CD8-positive, alpha-beta memory T cell (primary cell): ENCODE measurements at regions not wholly inside any gene's neighbourhood (a gene's known extent, or its start where the extent isn't known, plus 50 kb on each side); places are given as distances from the start of the nearest gene placed in this dataset.

Source experiments
- CTCF ChIA-PET: fragments of 350-600 bp; sonication (Branson Sonifier 250); formaldehyde crosslinking; loops from one replicate; lab custom pipeline; 2021; ENCODE audit warnings: antibody characterized with exemption; lab: Charles Lee
- POLR2A ChIA-PET: fragments of 350-600 bp; sonication (Branson Sonifier 250); formaldehyde crosslinking; loops from one replicate; lab custom pipeline; 2021; ENCODE audit warnings: antibody characterized with exemption; lab: Charles Lee
- DNase-seq, 5 donors: peaks; one replicate each; pipeline versions ENCODE4 v3.0.0 to v3.0.0-alpha.2; 2020 to 2022; ENCODE audit warnings: mixed read lengths in 1 of 5
- H3K27ac ChIP-seq: one replicate; pipeline ENCODE4 v1.7.0; 2013; ENCODE audit warnings: low read depth, mild to moderate bottlenecking, low read length, moderate library complexity
- H3K27me3 ChIP-seq: 2 replicates; pipeline ENCODE4 v1.7.0; 2013; ENCODE audit warnings: low read length, mild to moderate bottlenecking; ENCODE audit not compliant: insufficient read depth, poor library complexity, severe bottlenecking
- H3K36me3 ChIP-seq: 2 replicates; pipeline ENCODE4 v1.7.0; 2013; ENCODE audit warnings: mild to moderate bottlenecking, low read length, moderate library complexity; ENCODE audit not compliant: insufficient read depth
- H3K4me1 ChIP-seq: 2 replicates; pipeline ENCODE4 v1.7.0; 2013; ENCODE audit warnings: mild to moderate bottlenecking, low read length, moderate library complexity; ENCODE audit not compliant: insufficient read depth
- H3K4me3 ChIP-seq: 2 replicates; pipeline ENCODE4 v1.7.0; 2013; ENCODE audit warnings: mild to moderate bottlenecking, low read length
- H3K9me3 ChIP-seq: 2 replicates; pipeline ENCODE4 v1.7.0; 2013; ENCODE audit warnings: mild to moderate bottlenecking, low read length
- H3K27ac Mint-ChIP-seq, 8 donors: one replicate each; pipeline ENCODE4 v1.8.0; 2020 to 2021; ENCODE audit warnings: mixed read lengths in 8 of 8, mild to moderate bottlenecking in 6 of 8, inconsistent platforms in 3 of 8, moderate library complexity in 3 of 8
- H3K27me3 Mint-ChIP-seq, 2 donors: one replicate each; pipeline ENCODE4 v1.8.0; 2020 to 2021; ENCODE audit warnings: mixed read lengths in 2 of 2, mild to moderate bottlenecking in 1 of 2, moderate library complexity in 1 of 2
- H3K36me3 Mint-ChIP-seq, 3 donors: one replicate each; pipeline ENCODE4 v1.8.0; 2020 to 2021; ENCODE audit warnings: mixed read lengths in 3 of 3, inconsistent platforms in 1 of 3, mild to moderate bottlenecking in 1 of 3
- H3K4me1 Mint-ChIP-seq, 3 donors: one replicate each; pipeline ENCODE4 v1.8.0; 2020 to 2021; ENCODE audit warnings: mixed read lengths in 3 of 3, inconsistent platforms in 1 of 3, mild to moderate bottlenecking in 1 of 3
- H3K4me3 Mint-ChIP-seq, 7 donors: one replicate each; pipeline ENCODE4 v1.8.0; 2020 to 2021; ENCODE audit warnings: mixed read lengths in 7 of 7, mild to moderate bottlenecking in 6 of 7, moderate library complexity in 4 of 7, inconsistent platforms in 2 of 7
- H3K9me3 Mint-ChIP-seq, 5 donors: one replicate each; pipeline ENCODE4 v1.8.0; 2020 to 2022; ENCODE audit warnings: mixed read lengths in 5 of 5, mild to moderate bottlenecking in 3 of 5, moderate library complexity in 2 of 5, inconsistent platforms in 1 of 5

DNA sequence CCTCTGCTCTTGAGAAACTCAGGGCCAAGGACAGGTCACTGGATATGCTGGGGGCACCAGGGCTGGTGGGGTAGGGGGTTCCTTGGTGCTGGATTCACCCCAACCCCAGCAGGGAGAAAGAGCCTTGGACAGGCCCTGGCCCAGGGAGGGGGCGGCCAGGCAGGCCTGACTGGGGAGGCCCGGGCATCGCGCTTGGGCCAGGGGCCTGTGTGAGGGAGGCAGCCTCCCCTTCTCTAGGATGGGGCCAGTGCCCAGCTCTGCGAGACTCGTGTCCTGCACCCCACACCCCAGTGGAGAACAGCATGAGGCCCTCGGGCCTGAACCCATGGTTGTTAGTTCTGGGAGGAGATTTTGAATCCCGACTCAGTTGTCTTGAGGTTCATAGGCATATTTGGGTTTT, 217.1 kb downstream of the ZNF248 start:
- no peak for DNase-seq
- H3K36me3 ChIP-seq = no peaks in the 10 kb centered on the region
- peaks cover 17 to 24% (median 21%) of the 10 kb centered on the region in 5 donors for H3K9me3 Mint-ChIP-seq
- no peak overlapping the region for H3K4me3 Mint-ChIP-seq
- H3K36me3 Mint-ChIP-seq = no peaks in the 10 kb centered on the region
- H3K27me3 ChIP-seq = no peaks in the 10 kb centered on the region
- H3K4me1 Mint-ChIP-seq = no peaks in the 10 kb centered on the region
- no peaks in the 10 kb centered on the region for H3K9me3 ChIP-seq
- H3K4me1 ChIP-seq = no peaks in the 10 kb centered on the region
- no peak overlapping the region for H3K27ac Mint-ChIP-seq
- no peaks in the 10 kb centered on the region for H3K27me3 Mint-ChIP-seq
- H3K27ac ChIP-seq = no peak overlapping the region
- ChIA-PET POLR2A (no interaction called here), CTCF (no interaction called here)
- no peak overlapping the region for H3K4me3 ChIP-seq

DNA sequence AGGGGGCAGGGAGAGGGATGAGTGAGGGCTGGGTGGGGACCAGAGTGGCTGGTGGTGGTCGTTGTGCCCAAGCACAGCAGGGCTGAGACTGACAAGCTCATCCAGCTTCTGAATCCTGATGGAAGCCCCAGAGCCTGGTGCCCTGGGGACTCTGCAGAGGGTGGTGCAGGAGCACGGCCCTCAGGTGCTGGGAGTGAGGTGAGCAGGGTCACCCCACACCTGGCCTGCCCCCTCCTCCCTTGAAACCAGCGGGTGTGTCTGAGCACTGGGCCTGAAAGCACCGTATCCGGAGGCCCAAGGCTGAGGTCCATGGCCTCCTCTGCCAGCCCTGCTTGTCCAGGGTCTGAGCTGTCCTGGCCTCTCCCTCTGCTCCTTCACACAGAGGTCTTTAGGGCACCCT, 218.2 kb downstream of the ZNF248 start:
- no peaks in the 10 kb centered on the region for H3K36me3 ChIP-seq

DNA sequence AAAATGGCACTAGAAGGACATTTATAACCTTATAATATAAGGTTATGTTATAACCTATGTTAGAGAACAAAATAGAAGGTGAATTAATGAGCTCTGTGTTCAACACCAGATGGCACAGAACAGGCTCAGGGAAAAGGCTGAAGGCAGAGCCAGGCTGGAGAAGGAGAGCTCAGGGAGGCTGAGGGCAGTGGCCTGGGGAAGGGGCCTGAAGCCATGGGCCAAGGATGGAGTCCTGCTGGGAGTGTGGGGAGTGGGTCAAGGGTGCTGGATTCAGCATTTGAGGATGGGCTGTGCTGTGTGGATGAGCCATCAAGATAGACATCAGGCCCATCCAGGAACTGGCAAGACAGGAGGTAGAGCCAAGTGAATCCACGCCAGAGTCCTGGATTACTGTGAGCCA, 218.8 kb downstream of the ZNF248 start:
- Mint-ChIP-seq H3K9me3 (peaks cover 18 to 26% (median 23%) of the 10 kb centered on the region in 5 donors), H3K4me3 (no peak overlapping the region), H3K4me1 (no peaks in the 10 kb centered on the region), H3K27ac (no peak overlapping the region), H3K36me3 (no peaks in the 10 kb centered on the region), H3K27me3 (peaks cover 0 to under 1% of the 10 kb centered on the region in 2 donors)
- Histone ChIP-seq H3K27me3 (no peaks in the 10 kb centered on the region), H3K9me3 (no peaks in the 10 kb centered on the region), H3K4me1 (no peaks in the 10 kb centered on the region), H3K27ac (no peak overlapping the region), H3K4me3 (no peak overlapping the region), H3K36me3 (no peaks in the 10 kb centered on the region)
- ChIA-PET POLR2A (no interaction called here), CTCF (no interaction called here)
- no peak for DNase-seq

More for the DNA sequence above, 218.2 kb downstream of the ZNF248 start:
- Histone ChIP-seq H3K9me3 (no peaks in the 10 kb centered on the region), H3K27me3 (no peaks in the 10 kb centered on the region), H3K27ac (no peak overlapping the region), H3K4me1 (no peaks in the 10 kb centered on the region), H3K4me3 (no peak overlapping the region)
- H3K27ac Mint-ChIP-seq = no peak overlapping the region
- POLR2A ChIA-PET = no interaction called here
- H3K36me3 Mint-ChIP-seq = no peaks in the 10 kb centered on the region
- H3K4me1 Mint-ChIP-seq = no peaks in the 10 kb centered on the region
- CTCF ChIA-PET = no interaction called here
- H3K27me3 Mint-ChIP-seq = no peaks in the 10 kb centered on the region
- H3K9me3 Mint-ChIP-seq = peaks cover 19 to 24% (median 21%) of the 10 kb centered on the region in 5 donors
- H3K4me3 Mint-ChIP-seq = no peak overlapping the region
- DNase-seq = no peak

DNA sequence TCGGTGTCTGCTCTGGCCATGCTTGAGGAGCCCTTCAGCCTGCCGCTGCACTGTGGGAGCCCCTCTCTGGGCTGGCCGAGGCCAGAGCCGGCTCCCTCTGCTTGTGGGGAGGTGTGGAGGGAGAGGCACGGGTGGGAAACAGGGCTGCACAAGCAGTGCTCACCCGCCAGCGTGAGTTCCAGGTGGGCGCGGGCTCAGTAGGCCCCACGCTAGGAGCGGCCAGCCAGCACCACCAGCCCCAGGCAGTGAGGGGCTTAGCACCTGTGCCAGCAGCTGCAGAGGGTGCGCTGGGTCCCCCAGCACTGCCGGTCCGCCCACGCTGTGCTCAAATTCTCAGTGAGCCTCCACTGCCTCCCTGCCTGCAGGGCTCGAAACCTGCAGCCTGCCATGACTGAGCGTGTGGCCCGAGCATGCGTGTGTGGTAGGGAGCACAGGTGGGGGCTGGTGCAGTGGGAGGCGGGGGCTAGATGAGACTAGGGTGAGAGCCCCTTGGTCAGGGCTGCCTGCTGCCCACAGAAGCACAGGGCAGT, 223.0 kb downstream of the ZNF248 start:
- Histone ChIP-seq H3K4me1 (no peaks in the 10 kb centered on the region), H3K27me3 (no peaks in the 10 kb centered on the region), H3K4me3 (no peak overlapping the region), H3K9me3 (no peaks in the 10 kb centered on the region), H3K36me3 (no peaks in the 10 kb centered on the region), H3K27ac (no peak overlapping the region)
- no peak overlapping the region for H3K4me3 Mint-ChIP-seq
- ChIA-PET CTCF (no interaction called here), POLR2A (no interaction called here)
- H3K9me3 Mint-ChIP-seq = peaks cover 15 to 32% (median 25%) of the 10 kb centered on the region in 5 donors
- DNase-seq = no peak
- H3K27ac Mint-ChIP-seq = no peak overlapping the region
- no peaks in the 10 kb centered on the region for H3K36me3 Mint-ChIP-seq
- H3K4me1 Mint-ChIP-seq = no peaks in the 10 kb centered on the region
- peaks cover 0 to 2% of the 10 kb centered on the region in 2 donors for H3K27me3 Mint-ChIP-seq

DNA sequence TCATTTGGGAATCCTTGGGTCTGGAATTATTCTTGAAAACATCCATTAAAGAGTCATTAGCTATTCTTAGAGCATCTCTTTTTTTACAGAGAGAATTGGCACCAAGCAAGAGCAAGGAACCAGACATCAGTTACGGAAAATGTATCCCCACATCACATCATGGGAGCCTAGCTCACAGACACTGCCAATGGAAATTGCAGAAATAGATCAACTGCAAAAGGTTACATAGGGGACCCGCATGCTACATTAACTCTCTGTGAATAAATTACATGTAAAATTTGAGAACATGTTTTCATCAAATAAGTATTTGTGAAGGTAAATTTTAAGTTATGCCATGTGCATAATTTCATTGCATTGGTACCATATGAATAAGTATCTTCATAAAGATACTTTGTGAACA, 224.8 kb downstream of the ZNF248 start:
- Mint-ChIP-seq H3K9me3 (peaks cover 10 to 31% (median 20%) of the 10 kb centered on the region in 5 donors), H3K4me1 (no peaks in the 10 kb centered on the region), H3K36me3 (no peaks in the 10 kb centered on the region), H3K4me3 (no peak overlapping the region), H3K27me3 (peaks cover 0 to 2% of the 10 kb centered on the region in 2 donors), H3K27ac (no peak overlapping the region)
- Histone ChIP-seq H3K9me3 (no peaks in the 10 kb centered on the region), H3K36me3 (no peaks in the 10 kb centered on the region), H3K27ac (no peak overlapping the region), H3K27me3 (no peaks in the 10 kb centered on the region), H3K4me3 (no peak overlapping the region), H3K4me1 (no peaks in the 10 kb centered on the region)
- POLR2A ChIA-PET = no interaction called here
- CTCF ChIA-PET = no interaction called here
- no peak for DNase-seq

DNA sequence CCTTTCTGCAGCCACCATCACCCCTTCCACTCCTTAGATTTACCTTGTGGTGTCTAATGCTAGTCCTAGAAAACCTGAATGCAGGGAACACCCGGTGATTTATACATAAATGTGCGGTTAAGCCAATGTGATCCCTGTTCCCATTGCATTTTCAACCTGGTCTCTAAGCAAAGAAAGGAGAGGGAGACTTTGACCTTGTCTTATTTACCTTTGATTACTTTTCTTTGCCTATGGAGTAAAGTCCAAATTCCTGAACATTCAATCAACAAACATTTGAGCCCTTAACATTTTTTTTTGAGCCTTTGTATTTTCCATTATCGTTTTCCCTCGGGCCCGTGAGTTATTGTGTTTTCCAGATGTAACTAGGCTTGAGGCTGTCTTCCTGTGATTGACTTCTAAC, 233.9 kb downstream of the ZNF248 start:
- ChIA-PET POLR2A (no interaction called here), CTCF (no interaction called here)
- Histone ChIP-seq H3K27me3 (no peaks in the 10 kb centered on the region), H3K9me3 (no peaks in the 10 kb centered on the region), H3K4me3 (no peak overlapping the region), H3K36me3 (no peaks in the 10 kb centered on the region), H3K4me1 (no peaks in the 10 kb centered on the region), H3K27ac (no peak overlapping the region)
- Mint-ChIP-seq H3K4me1 (no peaks in the 10 kb centered on the region), H3K27me3 (no peaks in the 10 kb centered on the region), H3K9me3 (peaks cover 7 to 21% (median 20%) of the 10 kb centered on the region in 5 donors), H3K4me3 (no peak overlapping the region), H3K27ac (no peak overlapping the region), H3K36me3 (no peaks in the 10 kb centered on the region)
- no peak for DNase-seq

DNA sequence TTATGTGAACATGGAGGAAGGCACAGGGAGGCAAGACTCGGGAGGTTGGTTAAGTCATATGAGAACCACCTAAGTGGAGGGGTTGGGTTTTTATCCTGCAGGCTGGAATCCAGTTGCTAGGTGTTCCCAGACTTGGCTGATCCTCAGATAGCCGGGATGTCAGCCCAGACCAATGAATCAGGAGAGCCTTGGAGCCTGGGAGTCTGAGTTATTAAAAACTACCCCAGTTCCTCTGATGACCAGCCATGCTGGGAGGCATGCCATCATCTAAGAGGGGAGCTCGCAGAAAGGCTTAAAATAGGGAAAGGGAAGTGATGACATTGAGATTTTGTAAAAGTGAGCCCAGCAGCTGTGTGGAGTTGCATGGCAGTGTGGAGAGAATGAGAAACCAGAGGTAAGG, 238.1 kb downstream of the ZNF248 start:
- Mint-ChIP-seq H3K4me1 (no peaks in the 10 kb centered on the region), H3K36me3 (no peaks in the 10 kb centered on the region), H3K4me3 (no peak overlapping the region), H3K27me3 (no peaks in the 10 kb centered on the region), H3K27ac (no peak overlapping the region), H3K9me3 (peaks cover 11 to 25% (median 18%) of the 10 kb centered on the region in 5 donors)
- no peak for DNase-seq
- CTCF ChIA-PET = no interaction called here
- H3K4me1 ChIP-seq = no peaks in the 10 kb centered on the region
- no peaks in the 10 kb centered on the region for H3K27me3 ChIP-seq
- H3K4me3 ChIP-seq = no peak overlapping the region
- H3K9me3 ChIP-seq = no peaks in the 10 kb centered on the region
- no peaks in the 10 kb centered on the region for H3K36me3 ChIP-seq
- POLR2A ChIA-PET = no interaction called here
- no peak overlapping the region for H3K27ac ChIP-seq

DNA sequence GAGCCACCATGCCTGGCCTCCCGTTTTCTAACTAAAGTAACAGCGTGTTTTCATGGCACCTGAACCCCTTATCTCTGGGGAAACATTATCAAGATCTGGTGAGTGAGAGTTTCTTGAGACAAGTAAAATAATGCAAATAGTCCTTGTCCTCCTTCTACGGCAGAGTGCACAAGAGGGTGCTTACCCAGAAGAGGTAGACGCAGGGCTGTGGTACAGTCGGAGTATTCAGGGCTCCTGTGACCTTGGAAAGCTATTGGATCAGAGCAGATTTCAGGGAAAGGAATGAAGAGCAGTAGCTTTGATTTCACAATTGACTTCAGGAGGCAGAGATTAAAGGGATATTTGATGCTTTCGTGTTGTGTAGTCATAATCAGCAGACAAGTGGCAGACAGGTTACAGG, 269.1 kb downstream of the ZNF248 start:
- ChIA-PET CTCF (no interaction called here), POLR2A (no interaction called here)
- H3K27me3 Mint-ChIP-seq = no peaks in the 10 kb centered on the region
- peaks cover 4 to 18% (median 6%) of the 10 kb centered on the region in 5 donors for H3K9me3 Mint-ChIP-seq
- Histone ChIP-seq H3K9me3 (no peaks in the 10 kb centered on the region), H3K4me3 (no peak overlapping the region), H3K27ac (no peak overlapping the region), H3K27me3 (no peaks in the 10 kb centered on the region), H3K4me1 (no peaks in the 10 kb centered on the region), H3K36me3 (no peaks in the 10 kb centered on the region)
- H3K4me3 Mint-ChIP-seq = no peak overlapping the region
- H3K4me1 Mint-ChIP-seq = no peaks in the 10 kb centered on the region
- H3K27ac Mint-ChIP-seq = no peak overlapping the region
- no peak for DNase-seq
- no peaks in the 10 kb centered on the region for H3K36me3 Mint-ChIP-seq

DNA sequence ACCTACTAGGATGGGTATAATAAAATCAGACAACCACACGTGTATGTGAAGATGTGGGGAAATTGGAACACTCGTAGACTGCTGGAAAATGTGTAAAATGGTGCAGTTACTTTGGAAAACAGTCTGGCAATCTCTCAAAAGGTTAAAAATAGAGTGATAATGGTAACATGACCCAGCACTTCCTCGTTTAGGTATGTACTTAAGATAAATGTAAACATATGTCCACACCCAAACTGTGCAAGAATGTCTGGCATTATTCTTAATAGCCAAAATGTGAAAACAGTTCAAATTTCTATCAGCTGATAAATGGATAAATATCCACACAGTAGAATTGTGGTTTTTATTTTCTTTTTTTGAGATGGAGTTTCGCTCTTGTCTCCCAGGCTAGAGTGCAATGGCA, 272.8 kb downstream of the ZNF248 start:
- Histone ChIP-seq H3K4me3 (no peak overlapping the region), H3K4me1 (no peaks in the 10 kb centered on the region), H3K9me3 (no peaks in the 10 kb centered on the region), H3K36me3 (no peaks in the 10 kb centered on the region), H3K27ac (no peak overlapping the region), H3K27me3 (no peaks in the 10 kb centered on the region)
- ChIA-PET CTCF (no interaction called here), POLR2A (no interaction called here)
- Mint-ChIP-seq H3K27ac (no peak overlapping the region), H3K4me3 (no peak overlapping the region), H3K4me1 (no peaks in the 10 kb centered on the region), H3K9me3 (peaks cover 2 to 23% (median 6%) of the 10 kb centered on the region in 5 donors), H3K36me3 (no peaks in the 10 kb centered on the region), H3K27me3 (no peaks in the 10 kb centered on the region)
- DNase-seq = no peak
